GM08714 (cell line): ENCODE measurements at regions not wholly inside any gene's neighbourhood (a gene's known extent, or its start where the extent isn't known, plus 50 kb on each side); places are given as distances from the start of the nearest gene placed in this dataset.

Experiments used
- H3K4me3 ChIP-seq: fragments of 200-500 bp; sonication (Bioruptor generic); 2 replicates; pipeline ENCODE4 v1.5.1; 2014; ENCODE audit warnings: mild to moderate bottlenecking, low read length, inconsistent platforms
- ZNF274 ChIP-seq: IDR thresholded peaks from 2 replicates; pipeline ENCODE4 v1.6.1; 2012; ENCODE audit warnings: mild to moderate bottlenecking, low read depth, low read length

DNA sequence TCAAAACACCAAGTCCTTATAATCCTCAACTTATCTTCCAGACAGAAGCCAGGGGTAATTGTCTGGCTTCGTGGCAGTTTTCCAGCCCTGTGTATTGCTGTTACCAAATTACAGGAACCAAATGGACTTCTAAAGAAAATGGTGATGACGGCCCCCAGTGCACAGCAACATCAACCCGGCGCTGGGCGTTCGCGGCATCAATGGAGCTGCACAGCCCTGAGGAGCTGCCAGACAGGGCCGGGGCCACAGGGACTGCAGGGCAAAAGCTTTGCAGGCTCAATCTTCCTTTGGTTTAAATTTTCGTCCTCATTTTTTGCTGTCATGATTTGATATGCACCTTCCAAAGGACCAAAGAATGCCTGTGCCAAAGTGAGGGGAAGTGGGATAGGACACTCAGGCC, 292.5 kb downstream of the BRD1 start:
- no peak for TF ChIP-seq ZNF274

DNA sequence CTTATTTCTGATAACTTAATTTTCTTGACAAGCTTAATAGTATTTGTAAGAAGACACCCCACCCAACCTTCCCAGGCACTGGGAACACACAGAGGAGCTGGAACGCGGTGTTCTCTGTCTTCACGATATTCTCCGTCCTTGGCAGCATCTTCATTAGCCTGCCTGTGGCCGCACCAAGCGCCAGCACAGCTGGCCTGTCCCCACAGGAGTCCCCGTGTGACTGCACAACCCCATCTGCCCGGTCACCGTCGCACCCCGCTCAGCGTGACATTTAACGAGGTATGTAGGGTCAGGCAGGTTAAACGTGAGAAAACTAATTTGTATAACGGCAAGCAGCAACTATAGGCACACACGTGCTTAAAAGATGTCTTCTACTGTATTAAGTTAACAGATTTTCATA, 293.3 kb downstream of the BRD1 start:
- H3K4me3 ChIP-seq = no peak overlapping the region
- TF ChIP-seq ZNF274 = no peak

More for the DNA sequence above, 292.5 kb downstream of the BRD1 start:
- no peak overlapping the region for H3K4me3 ChIP-seq

DNA sequence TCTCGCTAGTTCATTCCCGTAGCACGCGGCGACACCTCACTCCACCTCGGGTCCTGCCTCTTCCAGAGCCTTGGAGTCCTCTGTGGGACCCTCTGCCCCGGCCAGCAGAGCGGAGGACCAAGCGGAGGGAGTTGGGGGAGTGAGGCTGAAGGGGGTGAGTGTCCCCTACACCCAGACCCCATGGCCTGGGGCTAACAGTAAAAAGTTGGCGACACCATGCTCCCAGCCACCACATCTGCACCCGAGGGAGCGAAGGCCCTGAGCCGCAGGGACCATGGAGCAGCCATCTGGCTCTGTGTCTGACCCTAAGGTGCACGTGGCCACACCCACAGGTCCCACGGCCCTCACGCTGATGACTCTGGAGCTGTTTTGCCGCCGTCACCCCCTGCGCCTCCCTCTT, 293.8 kb downstream of the BRD1 start:
- no peak for TF ChIP-seq ZNF274
- no peak overlapping the region for H3K4me3 ChIP-seq

DNA sequence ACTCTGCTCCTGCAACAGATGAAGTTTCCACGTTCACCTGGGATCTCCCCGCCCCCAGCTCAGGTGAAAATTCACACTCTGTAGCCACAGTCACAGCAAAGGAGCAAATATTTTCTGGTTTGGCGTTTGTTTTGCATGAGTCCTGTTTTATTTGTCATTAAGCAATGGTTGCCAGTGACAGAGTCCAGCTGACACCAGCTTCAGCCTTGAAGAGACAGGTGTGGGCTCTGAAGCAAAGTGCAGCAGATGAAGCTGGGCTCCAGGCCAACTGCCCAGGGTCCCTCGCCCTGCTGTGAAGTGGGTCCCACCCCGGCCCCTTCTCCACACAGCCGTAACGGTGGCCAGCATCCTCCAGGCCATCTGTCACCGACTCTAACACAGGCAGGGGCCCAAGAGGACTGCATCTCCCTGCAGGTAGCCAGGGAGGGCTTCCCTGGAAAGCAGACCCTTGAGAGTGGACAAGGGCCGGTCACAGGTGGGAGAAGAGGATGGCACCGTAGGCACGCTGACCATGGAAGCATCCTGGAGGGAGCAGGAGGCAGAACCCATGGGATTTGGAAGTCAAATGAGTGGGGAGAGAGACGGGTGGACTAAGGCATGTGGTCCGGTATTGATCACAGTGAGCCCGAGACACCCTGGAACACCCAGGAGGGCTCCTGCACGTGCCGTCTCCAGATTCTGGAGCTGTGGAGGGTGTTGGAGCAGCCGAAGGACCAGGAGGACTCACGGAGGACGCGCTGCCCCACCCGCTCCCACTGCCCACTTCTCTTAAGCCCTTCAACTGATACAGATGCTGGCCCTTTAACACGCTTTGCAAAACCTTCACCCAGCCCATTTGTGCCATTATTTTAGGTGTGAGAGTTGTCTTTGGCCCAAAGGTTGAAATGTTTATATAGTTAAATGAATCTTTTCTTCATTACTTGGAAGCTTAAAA, 294.5 kb downstream of the BRD1 start:
- H3K4me3 ChIP-seq = no peak overlapping the region
- no peak for TF ChIP-seq ZNF274

DNA sequence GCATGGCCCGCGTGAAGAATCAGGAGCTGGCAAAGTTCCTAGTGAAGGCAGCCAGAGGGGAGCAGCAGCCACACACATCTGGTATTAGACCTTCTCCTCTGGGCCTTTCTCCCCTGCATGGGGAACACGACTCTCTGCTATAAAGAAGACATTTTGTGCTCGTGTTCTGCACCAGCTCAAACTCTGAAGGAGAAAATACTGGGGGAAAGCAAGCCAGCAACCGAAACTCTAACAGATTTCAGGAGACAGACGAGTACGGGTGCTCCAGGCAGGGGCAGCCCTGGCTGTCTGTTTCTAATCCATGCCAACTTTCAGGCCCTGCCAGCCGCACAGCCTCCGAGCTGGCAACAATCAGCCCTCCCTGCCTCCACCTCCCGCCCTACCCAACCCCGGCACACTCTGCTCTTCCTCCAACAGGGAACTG, 296.3 kb downstream of the BRD1 start:
- TF ChIP-seq ZNF274 = no peak
- H3K4me3 ChIP-seq = no peak overlapping the region

DNA sequence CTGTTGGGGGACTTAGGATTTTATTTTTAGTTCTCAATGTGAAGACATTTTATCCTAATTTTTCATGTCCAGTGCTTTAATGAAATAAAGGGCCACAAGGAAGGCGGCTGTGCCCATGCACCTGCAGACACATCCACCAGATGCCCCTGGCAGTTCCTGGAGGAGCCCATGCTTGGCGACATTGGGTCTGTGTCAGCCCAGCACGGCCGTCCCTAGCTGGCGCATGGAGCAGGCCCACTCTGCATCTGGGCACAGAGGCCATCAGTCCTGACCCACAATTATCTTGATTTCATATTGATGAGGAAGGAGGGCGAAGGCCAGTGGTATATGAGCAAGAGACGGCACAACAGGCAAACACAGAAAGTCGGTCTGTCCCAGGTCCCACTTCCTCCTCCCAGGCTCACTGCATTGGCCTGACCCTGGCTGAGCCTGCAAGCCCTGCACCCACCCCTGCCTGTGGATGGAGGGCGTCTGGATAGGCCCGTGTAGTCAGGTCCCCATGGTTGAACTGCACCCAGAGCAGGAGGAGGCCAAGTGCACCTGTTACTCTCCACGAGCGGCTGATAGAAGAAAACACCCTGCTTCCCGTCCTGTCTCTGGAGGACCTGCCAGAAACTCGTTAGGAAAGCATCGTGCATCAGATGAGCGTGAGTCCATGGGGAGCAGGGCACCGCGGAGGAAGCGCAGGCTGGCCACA, 296.9 kb downstream of the BRD1 start:
- no peak for TF ChIP-seq ZNF274
- H3K4me3 ChIP-seq = no peak overlapping the region

DNA sequence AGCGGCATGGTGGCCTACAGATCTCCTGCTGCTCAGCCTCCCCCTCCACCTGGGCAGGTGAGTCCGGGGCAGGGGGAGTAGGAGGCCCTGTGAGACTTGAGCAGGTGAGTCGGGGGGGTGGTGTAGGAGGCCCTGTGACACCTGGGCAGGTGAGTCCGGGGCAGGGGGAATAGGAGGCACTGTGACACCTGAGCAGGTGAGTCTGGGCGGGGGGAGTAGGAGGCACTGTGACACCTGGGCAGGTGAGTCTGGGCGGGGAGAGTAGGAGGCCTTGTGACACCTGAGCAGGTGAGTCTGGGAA, 299.3 kb downstream of the BRD1 start:
- no peak overlapping the region for H3K4me3 ChIP-seq
- TF ChIP-seq ZNF274 = no peak

DNA sequence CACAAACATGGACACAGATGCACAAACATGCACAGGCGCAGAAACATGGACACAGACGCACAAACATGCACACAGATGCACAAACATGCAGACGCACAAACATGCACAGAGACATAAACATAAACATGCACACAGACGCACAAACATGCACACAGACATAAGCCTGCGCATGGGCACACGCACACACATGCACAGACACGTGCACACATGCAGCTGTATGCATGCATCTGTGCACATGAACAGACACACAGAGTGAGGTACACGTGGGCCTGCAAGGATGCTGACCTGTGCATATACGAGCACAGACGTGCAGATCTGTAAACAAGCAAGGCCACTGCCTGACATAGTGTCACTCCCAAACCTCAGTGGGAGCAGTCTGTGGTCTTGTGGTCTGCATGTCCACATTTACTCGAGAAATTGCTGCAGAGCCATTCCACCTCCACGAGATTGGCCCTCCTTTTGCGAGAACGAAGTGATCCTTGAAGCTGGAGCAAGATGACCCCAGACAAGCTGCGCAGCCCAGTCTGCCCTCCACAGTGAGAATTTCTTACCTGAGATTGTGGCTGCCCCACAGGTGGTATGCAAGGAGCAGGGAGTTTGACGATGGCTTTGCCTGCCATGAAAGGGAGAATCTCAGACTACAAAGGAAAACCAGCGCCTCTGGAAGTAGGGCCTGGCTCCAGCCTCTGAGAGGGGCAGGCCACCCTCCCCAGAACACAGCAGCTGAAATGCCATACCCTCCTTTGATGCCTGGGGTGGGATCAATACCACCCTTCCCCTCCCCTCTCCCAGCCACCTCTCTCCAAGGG, 299.9 kb downstream of the BRD1 start:
- TF ChIP-seq ZNF274 = no peak

DNA sequence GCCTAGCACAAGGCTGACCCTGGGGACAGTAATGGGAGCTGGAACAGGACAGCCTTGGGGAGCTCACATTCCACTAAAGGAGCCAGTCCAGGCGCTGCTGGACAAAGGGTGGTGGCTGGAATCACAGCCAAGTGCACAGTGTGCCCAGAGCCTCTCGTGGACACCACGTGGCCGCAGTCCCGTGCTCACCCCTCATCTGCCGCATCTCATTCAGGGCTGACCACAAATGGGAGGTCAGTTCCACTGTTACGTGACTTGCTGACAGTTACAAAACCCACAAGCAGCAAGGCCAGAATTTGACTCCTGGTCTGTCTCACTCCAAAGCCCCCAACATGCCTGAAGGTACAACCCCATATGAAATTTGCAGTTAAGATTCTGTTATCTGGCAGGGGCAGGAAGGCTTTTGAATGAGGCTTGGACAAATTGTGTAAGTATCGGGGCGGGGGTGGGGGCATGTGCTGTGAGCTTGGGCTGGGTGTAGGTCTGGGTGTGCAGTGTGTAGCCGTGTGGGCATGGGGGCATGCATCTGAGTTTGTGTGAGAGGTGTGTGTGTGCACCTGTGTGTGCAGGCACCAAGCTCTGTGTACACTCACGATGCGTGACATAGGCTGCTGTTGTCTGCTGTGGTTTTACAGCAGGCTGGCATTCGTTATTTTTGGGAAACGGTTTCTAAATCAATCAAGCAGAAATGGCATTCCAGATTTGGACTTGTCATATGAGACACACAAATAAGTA, 301.7 kb downstream of the BRD1 start:
- H3K4me3 ChIP-seq = no peak overlapping the region
- no peak for TF ChIP-seq ZNF274

More for the DNA sequence above, 299.9 kb downstream of the BRD1 start:
- H3K4me3 ChIP-seq = no peak overlapping the region

DNA sequence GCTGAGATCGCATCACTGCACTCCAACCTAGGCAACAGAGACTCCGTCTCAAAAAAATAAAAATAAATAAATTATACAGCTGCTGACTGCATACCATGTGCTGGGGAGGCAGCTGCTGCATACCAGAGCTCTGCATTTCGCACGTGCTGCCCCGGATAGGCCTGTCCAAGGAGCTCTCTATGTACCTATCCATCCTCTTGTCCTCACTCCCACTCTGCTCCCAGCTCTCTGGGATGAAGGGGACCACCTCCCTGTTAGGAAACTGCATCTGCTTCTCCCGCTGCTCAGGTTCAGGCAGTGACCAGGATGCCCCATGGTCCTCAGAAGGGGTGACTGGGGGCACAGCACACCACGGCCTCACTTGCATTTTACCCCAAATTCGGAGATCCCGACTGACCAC, 302.3 kb downstream of the BRD1 start:
- H3K4me3 ChIP-seq = no peak overlapping the region
- no peak for TF ChIP-seq ZNF274

DNA sequence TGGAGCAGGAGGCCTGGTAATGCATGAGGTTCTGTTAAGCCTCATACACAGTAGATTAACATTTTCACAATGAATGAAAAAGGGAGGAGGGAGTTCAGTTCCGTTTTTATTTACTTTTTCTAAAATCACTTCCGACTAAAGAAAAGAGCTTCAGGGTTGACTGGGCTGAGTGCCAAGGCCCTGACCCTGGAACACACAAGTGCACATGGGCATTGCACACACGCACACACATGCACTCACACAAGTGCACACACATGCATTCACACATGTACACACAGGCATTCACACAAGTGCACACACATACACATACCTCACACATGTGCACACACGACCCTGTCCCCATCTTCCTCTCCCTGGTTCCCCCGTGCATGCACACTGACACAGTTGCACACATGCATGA, 303.3 kb downstream of the BRD1 start:
- H3K4me3 ChIP-seq = no peak overlapping the region
- TF ChIP-seq ZNF274 = no peak

DNA sequence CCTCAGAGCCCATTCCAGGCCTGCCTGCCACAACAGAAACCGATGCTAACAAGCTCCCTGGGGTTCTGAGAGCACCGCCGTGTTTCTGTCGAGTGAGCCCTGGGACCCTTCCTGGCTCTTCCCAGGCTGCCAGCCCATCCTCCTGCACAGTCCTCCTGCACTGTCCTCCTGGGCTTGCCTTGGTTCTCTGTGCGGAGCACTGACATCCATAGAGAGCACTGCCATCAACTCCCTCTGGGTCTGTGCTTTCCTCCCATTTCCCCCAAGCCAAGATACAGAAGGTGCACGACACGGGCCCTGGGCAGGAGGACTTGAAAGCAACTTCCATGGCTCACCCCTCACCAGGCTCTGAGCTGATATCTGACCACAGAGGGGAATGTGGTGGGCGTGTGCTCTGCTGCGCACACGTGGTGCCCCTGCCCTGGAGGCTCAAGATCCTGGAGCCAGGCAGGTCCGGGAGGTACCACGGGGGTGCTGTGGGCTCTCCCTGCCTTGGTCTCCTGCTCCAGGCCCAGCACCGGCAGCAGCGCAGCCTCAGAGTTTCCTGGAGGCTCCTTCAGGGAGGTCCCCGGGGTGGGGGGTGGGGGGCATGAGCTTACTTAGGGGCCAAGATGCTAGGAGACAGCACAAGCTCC, 304.2 kb downstream of the BRD1 start:
- no peak overlapping the region for H3K4me3 ChIP-seq
- no peak for TF ChIP-seq ZNF274

DNA sequence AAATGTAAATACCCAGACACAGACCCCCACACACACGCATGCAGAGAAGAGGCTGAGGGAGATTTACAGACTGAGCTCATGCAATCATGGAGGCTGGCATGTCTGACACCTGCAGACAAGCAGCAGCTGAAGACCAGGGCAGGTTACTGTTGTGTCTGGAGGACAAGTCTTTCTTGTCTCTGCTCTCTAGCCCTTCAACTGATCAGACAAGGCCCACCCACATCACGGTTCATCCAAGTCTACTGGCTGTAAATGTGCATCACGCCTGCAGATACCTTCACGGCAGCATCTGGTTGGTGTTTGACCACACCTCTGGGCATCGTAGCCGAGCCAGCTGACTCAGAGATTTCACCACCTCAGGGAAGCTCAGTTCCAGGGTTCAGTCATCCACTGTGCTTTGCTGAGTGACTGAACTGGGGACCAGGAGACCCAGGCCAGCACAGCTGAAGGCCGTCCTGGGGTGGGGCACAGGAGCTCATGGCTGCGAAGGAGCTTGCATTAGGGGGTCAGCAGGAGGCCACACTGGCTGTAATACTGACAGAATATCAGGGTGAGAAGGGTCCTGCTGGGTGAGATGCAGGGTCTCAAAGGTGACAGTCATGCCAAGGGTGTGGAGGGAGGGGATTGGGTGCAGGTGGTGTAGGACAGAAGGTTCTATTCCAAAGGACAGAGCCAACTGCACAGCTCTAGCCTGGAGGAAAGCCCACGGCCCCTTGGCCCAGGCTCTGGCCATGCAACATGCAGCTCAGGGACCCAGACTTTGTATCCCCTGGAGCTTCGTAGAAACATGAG, 304.9 kb downstream of the BRD1 start:
- TF ChIP-seq ZNF274 = no peak
- no peak overlapping the region for H3K4me3 ChIP-seq

DNA sequence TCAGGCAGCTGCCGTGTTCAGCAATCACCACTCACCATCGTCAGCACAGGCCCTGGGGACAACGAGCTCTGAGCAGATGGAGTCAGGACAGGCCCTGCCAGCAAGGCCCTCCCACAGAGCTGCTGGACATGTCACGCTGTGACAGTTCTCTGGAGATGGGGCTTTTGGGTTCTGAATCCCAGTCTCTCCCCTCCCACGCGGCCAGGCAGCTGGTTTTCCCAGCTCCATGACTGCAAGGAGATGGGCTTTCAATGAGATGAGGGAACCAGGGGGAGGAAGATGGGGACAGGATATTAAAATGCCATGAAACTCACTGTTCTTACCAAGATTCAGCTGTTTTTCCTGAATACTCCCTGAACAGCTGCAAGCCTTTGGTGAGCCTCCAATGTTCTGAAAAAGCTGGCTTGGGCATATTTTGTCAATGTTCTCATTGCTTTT, 305.9 kb downstream of the BRD1 start:
- no peak for TF ChIP-seq ZNF274

More for the DNA sequence above, 305.9 kb downstream of the BRD1 start:
- no peak overlapping the region for H3K4me3 ChIP-seq
